Psoas muscle (tissue), 7 donors: ENCODE measurements at regions not wholly inside any gene's neighbourhood (a gene's known extent, or its start where the extent isn't known, plus 50 kb on each side); places are given as distances from the start of the nearest gene placed in this dataset.

Experiments used
- ATAC-seq, 4 donors: fragments of 200-7000 bp; cut with Tn5 transposase; one replicate each; pipeline ENCODE4 v1.9.1; 2020; ENCODE audit warnings: moderate library complexity in 3 of 4, mild to moderate bottlenecking in 2 of 4
- DNase-seq, 2 donors: peaks; one replicate each; pipeline ENCODE4 v3.0.0-alpha.2; 2020
- H3K27ac ChIP-seq: fragments of 200-600 bp; one replicate; pipeline ENCODE4 v1.8.0; 2022
- H3K27me3 ChIP-seq, 3 donors: fragments of 200-600 bp in 1 of 3; one replicate each; pipeline versions ENCODE4 v1.6.1 to v1.8.0; 2013 to 2022; ENCODE audit warnings: low read length in 2 of 3, mild to moderate bottlenecking in 2 of 3, moderate library complexity in 1 of 3; ENCODE audit not compliant: insufficient read depth in 3 of 3
- H3K36me3 ChIP-seq, 2 donors: fragments of 200-600 bp in 1 of 2; one replicate each; pipeline versions ENCODE4 v1.6.1 to v1.8.0; 2013 to 2022; ENCODE audit warnings: low read depth in 1 of 2, mild to moderate bottlenecking in 1 of 2, moderate library complexity in 1 of 2; ENCODE audit not compliant: insufficient read depth in 1 of 2
- H3K4me1 ChIP-seq: fragments of 200-600 bp; one replicate; pipeline ENCODE4 v1.8.0; 2022
- H3K4me3 ChIP-seq: fragments of 200-600 bp; one replicate; pipeline ENCODE4 v1.8.0; 2022; ENCODE audit warnings: mild to moderate bottlenecking
- H3K9me3 ChIP-seq: fragments of 200-600 bp; one replicate; pipeline ENCODE4 v1.8.0; 2022
- CTCF ChIP-seq: fragments of 200-600 bp; IDR thresholded peaks from one replicate; pipeline ENCODE4 v1.8.0; 2022; ENCODE audit warnings: antibody characterized with exemption
- WGBS, 3 donors: extraction: QIAGEN DNeasy Blood & Tissue Kit; methylation state at CpG; one replicate each; pipeline versions ENCODE4 v1.1.6 to v1.1.7; 2013; 5-methylcytosine and 5-hydroxymethylcytosine counted together
- intact Hi-C, 2 donors: fragments of 100-400 bp; cut with DNase I; formaldehyde crosslinking; loops; one replicate each; pipeline versions ENCODE4 v1.11.0 to v1.14.2; 2022
- donor health status: healthy with polysubstance abuse.
- donor health status: DM: no; HTN: no; CAD: no; lungs with moderate emphysema.
- donor health status: Bipolar disorder and iron deficiency.
- donor health status: healthy.
- donor health status: DM: yes; HTN: yes; CAD: no.
- donor health status: DM: no; HTN: no; CAD: no.
- donor health status: DM: yes; HTN: yes; CAD: no.

DNA sequence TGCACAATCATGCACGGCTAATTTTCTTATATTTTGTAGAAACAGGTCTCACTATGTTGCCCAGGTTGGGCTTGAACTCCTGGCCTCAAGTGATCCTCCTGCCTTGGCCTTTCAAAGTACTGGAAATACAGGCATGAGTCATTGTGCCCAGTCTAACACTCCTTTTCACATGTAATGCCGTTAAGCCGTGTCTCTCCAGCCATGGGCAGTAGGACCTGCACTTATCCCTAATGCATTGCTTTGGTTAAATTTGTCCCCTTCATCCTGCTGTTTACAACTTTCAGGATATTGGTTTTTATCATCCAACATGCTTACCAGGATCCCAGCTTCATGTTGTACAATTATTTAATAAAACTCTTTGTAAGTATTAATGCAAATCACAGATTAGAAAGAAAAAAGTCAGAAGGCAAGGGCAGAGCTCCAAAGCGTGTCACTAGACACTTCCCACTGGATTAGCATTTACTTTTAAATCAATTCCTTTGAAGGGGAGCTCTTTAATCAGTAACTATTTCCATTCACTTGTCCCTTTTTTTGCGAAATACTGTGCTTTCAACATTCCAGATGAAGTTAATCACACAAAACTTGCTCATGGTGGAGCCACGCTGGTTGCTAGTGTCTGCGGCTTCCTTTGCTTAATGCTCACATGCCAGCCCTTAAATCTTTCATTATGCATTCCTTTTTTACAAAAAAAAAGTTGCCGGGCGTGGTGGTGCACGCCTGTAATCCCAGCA, 256.0 kb upstream of the AUTS2 start:
- Histone ChIP-seq H3K36me3 (no peaks in the 10 kb centered on the region), H3K4me3 (no peak overlapping the region), H3K27ac (no peak overlapping the region), H3K4me1 (no peaks in the 10 kb centered on the region), H3K9me3 (no peaks in the 10 kb centered on the region), H3K27me3 (peaks cover 0 to 2% (median 2%) of the 10 kb centered on the region in 3 donors)
- ATAC-seq: no peak
- WGBS, 3 donors: 85 to 91% (median 86%) methylated on average over 10 of the region's 10 CpGs
- TF ChIP-seq CTCF: no peak
- DNase-seq: no peak
- intact Hi-C loops: no loop called here

- DNase-seq: no peak
- Histone ChIP-seq H3K4me1 (no peaks in the 10 kb centered on the region), H3K27ac (no peak overlapping the region), H3K4me3 (no peak overlapping the region), H3K36me3 (no peaks in the 10 kb centered on the region), H3K9me3 (no peaks in the 10 kb centered on the region), H3K27me3 (no peaks in the 10 kb centered on the region)
- intact Hi-C loops: no loop called here
- no peak for ATAC-seq
- TF ChIP-seq CTCF: no peak
- WGBS, 3 donors: 21 to 38% (median 37%) methylated on average over 3 of the region's 3 CpGs
Measured at GRCh38 chr7:69349291-69349690, 249.0 kb upstream of the AUTS2 start.

DNA sequence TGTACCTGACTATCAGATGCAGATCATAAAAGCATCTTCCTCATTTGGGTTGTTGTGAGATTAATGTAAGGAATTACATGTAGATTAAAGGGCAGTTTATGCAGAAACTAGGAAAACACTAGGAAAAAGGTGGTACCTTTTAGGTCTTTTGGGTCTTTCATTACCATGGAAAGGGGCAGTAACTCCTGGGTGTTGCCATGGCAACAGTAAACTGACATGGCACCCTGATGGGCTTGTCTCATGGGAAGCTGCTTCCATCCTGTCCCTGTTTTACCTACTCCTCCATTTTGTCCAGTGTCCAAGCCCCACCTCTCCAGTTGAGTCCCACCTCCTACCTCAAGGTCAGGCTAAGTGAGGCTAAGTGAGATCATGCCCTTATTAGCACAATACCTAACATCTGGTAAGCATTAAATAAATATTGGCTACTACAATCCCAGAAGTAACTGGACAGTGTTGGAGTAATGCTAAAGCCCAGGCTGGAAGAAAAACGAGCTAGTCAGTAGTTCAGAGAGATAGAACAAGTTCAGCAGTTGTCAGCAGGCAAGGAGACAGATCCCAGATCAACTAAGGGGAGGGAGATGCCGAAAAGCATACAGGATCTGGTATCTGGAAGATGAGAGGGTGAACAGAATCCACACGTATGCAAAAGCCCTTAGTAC, 240.0 kb upstream of the AUTS2 start:
- Histone ChIP-seq H3K27me3 (no peaks in the 10 kb centered on the region), H3K4me1 (no peaks in the 10 kb centered on the region), H3K27ac (no peak overlapping the region), H3K36me3 (no peaks in the 10 kb centered on the region), H3K9me3 (no peaks in the 10 kb centered on the region), H3K4me3 (no peak overlapping the region)
- WGBS, 3 donors: 38 to 44% (median 43%) methylated on average over 3 of the region's 3 CpGs
- TF ChIP-seq CTCF: no peak
- DNase-seq (no peak), ATAC-seq (no peak)
- intact Hi-C loops: no loop called here

- ATAC-seq (no peak), DNase-seq (no peak)
- H3K4me3 ChIP-seq: no peak overlapping the region
- H3K27ac ChIP-seq: no peak overlapping the region
- H3K36me3 ChIP-seq: no peaks in the 10 kb centered on the region
- no peaks in the 10 kb centered on the region for H3K27me3 ChIP-seq
- no peaks in the 10 kb centered on the region for H3K4me1 ChIP-seq
- H3K9me3 ChIP-seq: no peaks in the 10 kb centered on the region
- intact Hi-C loops: no loop called here
- 51 to 59% (median 58%) methylated on average over 4 of the region's 4 CpGs for WGBS, 3 donors
- TF ChIP-seq CTCF: no peak
Measured at GRCh38 chr7:69359003-69359700, 239.1 kb upstream of the AUTS2 start.
